HG02943 (cell line): ENCODE measurements at regions not wholly inside any gene's neighbourhood (a gene's known extent, or its start where the extent isn't known, plus 50 kb on each side); places are given as distances from the start of the nearest gene placed in this dataset.

Experiments used
- ATAC-seq: cut with Tn5 transposase; IDR thresholded peaks from one replicate; pipeline ENCODE4 v1.9.1; 2021; ENCODE audit warnings: mild to moderate bottlenecking, low read depth, moderate library complexity; ENCODE audit not compliant: unreplicated experiment

GRCh38 chr13:37944081-37944868 is 74.7 kb upstream of the TRPC4 start:
- no peak for ATAC-seq

GRCh38 chr13:37942929-37943328 is 73.4 kb upstream of the TRPC4 start:
- ATAC-seq = no peak

GRCh38 chr13:37934339-37935191 is 65.0 kb upstream of the TRPC4 start:
- ATAC-seq = no peak

- ATAC-seq = no peak
Measured at GRCh38 chr13:37929308-37929707, 59.7 kb upstream of the TRPC4 start.

- no peak for ATAC-seq
Measured at GRCh38 chr13:37927561-37927960, 58.0 kb upstream of the TRPC4 start.

- no peak for ATAC-seq
Measured at GRCh38 chr13:37925878-37926473, 56.4 kb upstream of the TRPC4 start.

- no peak for ATAC-seq
Measured at GRCh38 chr13:37923236-37923635, 53.7 kb upstream of the TRPC4 start.

- ATAC-seq = no peak
Measured at GRCh38 chr13:37919329-37919880, 49.8 kb upstream of the TRPC4 start.
